Spleen (tissue), 7 donors: ENCODE measurements at regions not wholly inside any gene's neighbourhood (a gene's known extent, or its start where the extent isn't known, plus 50 kb on each side); places are given as distances from the start of the nearest gene placed in this dataset.

Experiments
- POLR2AphosphoS5 ChIP-seq, 3 donors: sonication (generic); formaldehyde crosslinking; IDR thresholded peaks; one replicate each; pipeline ENCODE4 v1.5.1; 2017; ENCODE audit warnings: antibody characterized with exemption in 3 of 3
- TF ChIP-seq, protein P1 (sequence below), 11 experiments: fragments of 200-600 bp in 7 of 11; fragments of 450-650 bp in 4 of 11; sonication (generic) in 4 of 11; IDR thresholded peaks in 8 of 11; conservative IDR thresholded peaks in 3 of 11; 1 replicate in 7 of 11; 2 replicates in 4 of 11; pipeline versions ENCODE4 v1.4.0 to v1.8.0; 2016 to 2021; ENCODE audit warnings: antibody characterized with exemption in 11 of 11, inconsistent platforms in 4 of 11, mild to moderate bottlenecking in 1 of 11
- donor health status: DM: no; HTN: no; CAD: no; lungs with moderate emphysema.
- donor health status: DM: no; HTN: no; CAD: no.
- donor health status: DM: no; HTN: no; CAD: no.

DNA sequence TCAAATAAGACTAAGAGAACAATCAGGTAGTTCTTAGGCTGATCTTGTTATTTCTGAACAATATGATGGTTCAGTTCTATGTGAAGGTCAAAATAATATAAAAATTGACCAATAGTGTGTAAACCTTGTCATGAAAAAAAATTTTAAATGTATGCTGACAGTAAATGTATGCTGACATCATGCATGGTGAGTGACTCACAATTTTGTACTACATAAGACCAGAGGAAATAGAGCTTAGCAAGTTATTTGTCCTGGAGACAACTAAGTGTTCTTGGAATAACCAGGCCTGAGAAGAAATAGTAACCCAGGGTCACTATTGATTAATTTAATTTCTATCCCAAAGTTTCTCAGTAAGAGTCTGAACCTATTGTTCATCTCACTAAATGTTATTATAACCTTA lies 182.2 kb upstream of the PCDH15 start:
- TF ChIP-seq, protein P1, sequence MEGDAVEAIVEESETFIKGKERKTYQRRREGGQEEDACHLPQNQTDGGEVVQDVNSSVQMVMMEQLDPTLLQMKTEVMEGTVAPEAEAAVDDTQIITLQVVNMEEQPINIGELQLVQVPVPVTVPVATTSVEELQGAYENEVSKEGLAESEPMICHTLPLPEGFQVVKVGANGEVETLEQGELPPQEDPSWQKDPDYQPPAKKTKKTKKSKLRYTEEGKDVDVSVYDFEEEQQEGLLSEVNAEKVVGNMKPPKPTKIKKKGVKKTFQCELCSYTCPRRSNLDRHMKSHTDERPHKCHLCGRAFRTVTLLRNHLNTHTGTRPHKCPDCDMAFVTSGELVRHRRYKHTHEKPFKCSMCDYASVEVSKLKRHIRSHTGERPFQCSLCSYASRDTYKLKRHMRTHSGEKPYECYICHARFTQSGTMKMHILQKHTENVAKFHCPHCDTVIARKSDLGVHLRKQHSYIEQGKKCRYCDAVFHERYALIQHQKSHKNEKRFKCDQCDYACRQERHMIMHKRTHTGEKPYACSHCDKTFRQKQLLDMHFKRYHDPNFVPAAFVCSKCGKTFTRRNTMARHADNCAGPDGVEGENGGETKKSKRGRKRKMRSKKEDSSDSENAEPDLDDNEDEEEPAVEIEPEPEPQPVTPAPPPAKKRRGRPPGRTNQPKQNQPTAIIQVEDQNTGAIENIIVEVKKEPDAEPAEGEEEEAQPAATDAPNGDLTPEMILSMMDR (IDR thresholded peaks at IDR 0.05 in 8 of 11, conservative IDR thresholded peaks at IDR 0.05 in 3 of 11) = no peak
- no peak for TF ChIP-seq POLR2AphosphoS5 (IDR thresholded peaks at IDR 0.05)
